Spleen (tissue), 11 donors: ENCODE measurements at regions not wholly inside any gene's neighbourhood (a gene's known extent, or its start where the extent isn't known, plus 50 kb on each side); places are given as distances from the start of the nearest gene placed in this dataset.

ENCODE experiments used
- DNase-seq: peaks from one replicate; pipeline ENCODE4 v3.0.0-alpha.2; 2020
- H3K27ac ChIP-seq, 8 donors: fragments of 200-600 bp; sonication (generic) in 7 of 8; 1 replicate in 4 of 8; 2 replicates in 4 of 8; pipeline versions ENCODE4 v1.5.0 to v1.8.0; 2016 to 2021; ENCODE audit warnings: inconsistent platforms in 4 of 8, mild to moderate bottlenecking in 4 of 8, moderate library complexity in 1 of 8
- H3K27me3 ChIP-seq, 7 donors: fragments of 200-600 bp; sonication (generic) in 6 of 7; replicated peaks in 1 of 7; 1 replicate in 4 of 7; 2 replicates in 3 of 7; pipeline versions ENCODE4 v1.5.0 to v1.8.0; 2016 to 2021; ENCODE audit warnings: inconsistent platforms in 3 of 7, mild to moderate bottlenecking in 1 of 7
- H3K36me3 ChIP-seq, 6 donors: fragments of 200-600 bp; sonication (generic) in 5 of 6; 1 replicate in 4 of 6; 2 replicates in 2 of 6; pipeline versions ENCODE4 v1.5.0 to v1.8.0; 2016 to 2021; ENCODE audit warnings: inconsistent platforms in 2 of 6
- H3K4me1 ChIP-seq, 6 donors: fragments of 200-600 bp; sonication (generic) in 5 of 6; 1 replicate in 3 of 6; 2 replicates in 3 of 6; pipeline versions ENCODE4 v1.5.0 to v1.8.0; 2016 to 2021; ENCODE audit warnings: inconsistent platforms in 3 of 6
- H3K4me3 ChIP-seq, 8 donors: fragments of 200-600 bp; sonication (generic) in 7 of 8; 1 replicate in 4 of 8; 2 replicates in 4 of 8; pipeline versions ENCODE4 v1.5.0 to v1.8.0; 2016 to 2021; ENCODE audit warnings: inconsistent platforms in 4 of 8, mild to moderate bottlenecking in 4 of 8, moderate library complexity in 2 of 8
- H3K9me3 ChIP-seq, 8 donors: fragments of 200-600 bp; sonication (generic) in 7 of 8; 1 replicate in 4 of 8; 2 replicates in 4 of 8; pipeline versions ENCODE4 v1.5.0 to v1.8.0; 2016 to 2021; ENCODE audit warnings: inconsistent platforms in 4 of 8
- CTCF ChIP-seq, 11 experiments: fragments of 200-600 bp in 7 of 11; fragments of 450-650 bp in 4 of 11; sonication (generic) in 4 of 11; IDR thresholded peaks in 8 of 11; conservative IDR thresholded peaks in 3 of 11; 1 replicate in 7 of 11; 2 replicates in 4 of 11; pipeline versions ENCODE4 v1.4.0 to v1.8.0; 2016 to 2021; ENCODE audit warnings: antibody characterized with exemption in 11 of 11, inconsistent platforms in 4 of 11, mild to moderate bottlenecking in 1 of 11
- POLR2A ChIP-seq, 3 donors: fragments of 450-650 bp; IDR thresholded peaks; one replicate each; pipeline ENCODE4 v1.5.1; 2017; ENCODE audit warnings: antibody characterized with exemption in 3 of 3, mild to moderate bottlenecking in 1 of 3
- POLR2AphosphoS5 ChIP-seq, 3 donors: sonication (generic); formaldehyde crosslinking; IDR thresholded peaks; one replicate each; pipeline ENCODE4 v1.5.1; 2017; ENCODE audit warnings: antibody characterized with exemption in 3 of 3
- WGBS, 5 donors: extraction: QIAGEN DNeasy Blood & Tissue Kit in 3 of 5; methylation state at CpG; one replicate each; pipeline versions ENCODE4 v1.1.5 to v1.1.7; 2013 to 2018; 5-methylcytosine and 5-hydroxymethylcytosine counted together
- intact Hi-C: fragments of 100-400 bp; cut with DNase I; formaldehyde crosslinking; loops from one replicate; pipeline ENCODE4 v1.15.0; 2023; ENCODE audit warnings: low total_unique reads
- donor health status: healthy with polysubstance abuse.
- donor health status: DM: no; HTN: no; CAD: no; lungs with moderate emphysema.
- donor health status: DM: no; HTN: no; CAD: no.
- donor health status: Bipolar disorder and iron deficiency.
- donor health status: healthy.
- donor health status: DM: no; HTN: no; CAD: no.
- donor health status: DM: yes; HTN: yes; CAD: no.

GRCh38 chr3:30085486-30085885 lies 520.9 kb upstream of the TGFBR2 start:
- Histone ChIP-seq H3K36me3 (no peaks in the 10 kb centered on the region), H3K4me1 (no peaks in the 10 kb centered on the region), H3K9me3 (no peaks in the 10 kb centered on the region), H3K27ac (no peak overlapping the region), H3K4me3 (no peak overlapping the region), H3K27me3 (peaks cover 0 to 7% (median 0%) of the 10 kb centered on the region in 7 donors)
- WGBS, 5 donors, result 32 to 57% (median 38%) methylated on average over 1 of the region's 1 CpG
- DNase-seq, result no peak
- TF ChIP-seq CTCF (IDR thresholded peaks at IDR 0.05 in 8 of 11, conservative IDR thresholded peaks at IDR 0.05 in 3 of 11) (no peak), POLR2A (IDR thresholded peaks at IDR 0.05) (no peak), POLR2AphosphoS5 (IDR thresholded peaks at IDR 0.05) (no peak)
- intact Hi-C loops, result no loop called here

- Histone ChIP-seq H3K4me1 (no peaks in the 10 kb centered on the region), H3K9me3 (peaks cover 0 to 17% (median 5%) of the 10 kb centered on the region in 8 donors), H3K36me3 (no peaks in the 10 kb centered on the region), H3K27ac (no peak overlapping the region), H3K27me3 (no peaks in the 10 kb centered on the region), H3K4me3 (no peak overlapping the region)
- TF ChIP-seq POLR2AphosphoS5 (IDR thresholded peaks at IDR 0.05) (no peak), CTCF (IDR thresholded peaks at IDR 0.05 in 8 of 11, conservative IDR thresholded peaks at IDR 0.05 in 3 of 11) (no peak), POLR2A (IDR thresholded peaks at IDR 0.05) (no peak)
- intact Hi-C loops, result no loop called here
- DNase-seq, result no peak
Measured at GRCh38 chr3:30091686-30092085, 514.7 kb upstream of the TGFBR2 start.

- Histone ChIP-seq H3K27ac (no peak overlapping the region), H3K27me3 (no peaks in the 10 kb centered on the region), H3K4me1 (no peaks in the 10 kb centered on the region), H3K9me3 (peaks cover 0 to 18% (median 6%) of the 10 kb centered on the region in 8 donors), H3K4me3 (no peak overlapping the region), H3K36me3 (no peaks in the 10 kb centered on the region)
- intact Hi-C loops, result no loop called here
- TF ChIP-seq CTCF (IDR thresholded peaks at IDR 0.05 in 8 of 11, conservative IDR thresholded peaks at IDR 0.05 in 3 of 11) (no peak), POLR2A (IDR thresholded peaks at IDR 0.05) (no peak), POLR2AphosphoS5 (IDR thresholded peaks at IDR 0.05) (no peak)
- WGBS, 5 donors, result 84 to 97% (median 93%) methylated on average over 2 of the region's 2 CpGs
- DNase-seq, result no peak
Measured at GRCh38 chr3:30097022-30097650, 509.3 kb upstream of the TGFBR2 start.

- Histone ChIP-seq H3K36me3 (no peaks in the 10 kb centered on the region), H3K27me3 (no peaks in the 10 kb centered on the region), H3K4me3 (no peak overlapping the region), H3K27ac (no peak overlapping the region), H3K9me3 (peaks cover 0 to 16% (median 6%) of the 10 kb centered on the region in 8 donors), H3K4me1 (no peaks in the 10 kb centered on the region)
- intact Hi-C loops, result no loop called here
- no peak for DNase-seq
- TF ChIP-seq CTCF (IDR thresholded peaks at IDR 0.05 in 8 of 11, conservative IDR thresholded peaks at IDR 0.05 in 3 of 11) (no peak), POLR2AphosphoS5 (IDR thresholded peaks at IDR 0.05) (no peak), POLR2A (IDR thresholded peaks at IDR 0.05) (no peak)
Measured at GRCh38 chr3:30098243-30098642, 508.2 kb upstream of the TGFBR2 start.
